A549 (cell line): ENCODE measurements at regions not wholly inside any gene's neighbourhood (a gene's known extent, or its start where the extent isn't known, plus 50 kb on each side); places are given as distances from the start of the nearest gene placed in this dataset.

ENCODE experiments used
- ATAC-seq, 2 experiments: fragments of 200-7000 bp in 1 of 2; fragments of >200 bp in 1 of 2; cut with Nextera tagmentation in 1 of 2; cut with Tn5 transposase in 1 of 2; 3 replicates each; pipeline versions ENCODE4 v1.8.0 to v1.9.1; 2018 to 2020; ENCODE audit warnings: mild to moderate bottlenecking in 1 of 2, moderate library complexity in 1 of 2
- CTCF ChIA-PET: fragments of 300-600 bp; sonication (Branson Sonifier 250); formaldehyde crosslinking; extraction: SDS; loops from one replicate; lab custom pipeline; 2021; ENCODE audit warnings: antibody characterized with exemption, inconsistent platforms; lab: Yijun Ruan, JAX
- POLR2A ChIA-PET: fragments of 350-600 bp; formaldehyde crosslinking; extraction: SDS; loops from one replicate; lab custom pipeline; 2021; ENCODE audit warnings: antibody characterized with exemption, inconsistent platforms; lab: Yijun Ruan, JAX
- DNase-seq, 2 experiments: peaks; one replicate each; pipeline versions ENCODE4 v3.0.0 to v3.0.0-alpha.2; 2011 to 2016; ENCODE audit warnings: low read depth in 1 of 2, low spot score in 1 of 2
- FAIRE-seq: peaks from 2 replicates; lab custom pipeline; 2011; peaks lifted over from hg19 to GRCh38; lab: Jason Lieb, UNC
- H3K27ac ChIP-seq, 2 experiments: fragments of >200 bp; sonication (Bioruptor Twin); formaldehyde crosslinking; 3 replicates each; pipeline ENCODE4 v1.5.1; 2016 to 2017
- H3K4me1 ChIP-seq: fragments of >200 bp; sonication (Bioruptor Twin); formaldehyde crosslinking; 3 replicates; pipeline ENCODE4 v1.6.1; 2016
- H3K4me2 ChIP-seq: fragments of >200 bp; sonication (Bioruptor Twin); formaldehyde crosslinking; 3 replicates; pipeline ENCODE4 v1.6.1; 2016
- H3K4me3 ChIP-seq: fragments of >200 bp; sonication (Bioruptor Twin); formaldehyde crosslinking; 3 replicates; pipeline ENCODE4 v1.5.1; 2016
- H3K9me3 ChIP-seq: fragments of >200 bp; sonication (Bioruptor Twin); formaldehyde crosslinking; 3 replicates; pipeline ENCODE4 v1.6.1; 2016
- ATOH8 ChIP-seq: fragments of 250-450 bp; sonication (Bioruptor Pico); IDR thresholded peaks from 2 replicates; pipeline ENCODE4 v1.5.0; 2020; ENCODE audit warnings: low read depth, mild to moderate bottlenecking, moderate library complexity
- CBX2 ChIP-seq: fragments of 200-600 bp; sonication (generic); IDR thresholded peaks from 2 replicates; pipeline ENCODE4 v1.6.1; 2016; ENCODE audit warnings: low read depth, mild to moderate bottlenecking, borderline replicate concordance
- CHD2 ChIP-seq: fragments of 150-350 bp; IDR thresholded peaks from 2 replicates; pipeline ENCODE4 v1.6.1; 2014; ENCODE audit warnings: low read length; ENCODE audit not compliant: partially characterized antibody
- CHD4 ChIP-seq: fragments of 200-600 bp; sonication (generic); IDR thresholded peaks from 2 replicates; pipeline ENCODE4 v1.6.1; 2016; ENCODE audit warnings: antibody characterized with exemption, mild to moderate bottlenecking, borderline replicate concordance
- EHMT2 ChIP-seq: fragments of 200-600 bp; sonication (generic); IDR thresholded peaks from 2 replicates; pipeline ENCODE4 v1.6.1; 2016; ENCODE audit warnings: antibody characterized with exemption, low read depth, mild to moderate bottlenecking, moderate library complexity
- FOSB ChIP-seq: fragments of 250-450 bp; sonication (Bioruptor Pico); IDR thresholded peaks from 2 replicates; pipeline ENCODE4 v1.5.0; 2020; ENCODE audit warnings: mild to moderate bottlenecking, moderate library complexity
- FOSL2 ChIP-seq, 2 experiments: fragments of 450-650 bp in 1 of 2; fragments of >200 bp in 1 of 2; sonication (Bioruptor Twin) in 1 of 2; formaldehyde crosslinking; IDR thresholded peaks; 2 replicates each; pipeline versions ENCODE4 v1.5.0 to v1.6.1; 2016 to 2020; ENCODE audit warnings: mild to moderate bottlenecking in 1 of 2, moderate library complexity in 1 of 2
- FOXS1 ChIP-seq: fragments of 250-450 bp; sonication (Bioruptor Pico); IDR thresholded peaks from 2 replicates; pipeline ENCODE4 v1.5.0; 2020; ENCODE audit warnings: mild to moderate bottlenecking, moderate library complexity
- HDAC2 ChIP-seq: fragments of 200-600 bp; sonication (generic); IDR thresholded peaks from 2 replicates; pipeline ENCODE4 v1.6.1; 2016
- HES2 ChIP-seq: fragments of >200 bp; sonication (Bioruptor Twin); formaldehyde crosslinking; IDR thresholded peaks from 2 replicates; pipeline ENCODE4 v1.6.1; 2016
- HEYL ChIP-seq: fragments of 250-450 bp; sonication (Bioruptor Pico); IDR thresholded peaks from 2 replicates; pipeline ENCODE4 v1.8.0; 2021; ENCODE audit warnings: mild to moderate bottlenecking, moderate library complexity
- HOXB13 ChIP-seq: fragments of 250-450 bp; sonication (Bioruptor Pico); IDR thresholded peaks from 2 replicates; pipeline ENCODE4 v1.5.0; 2020; ENCODE audit warnings: low read depth, mild to moderate bottlenecking, moderate library complexity
- HOXB5 ChIP-seq: fragments of 250-450 bp; sonication (Bioruptor Pico); IDR thresholded peaks from 2 replicates; pipeline ENCODE4 v1.5.0; 2020; ENCODE audit warnings: mild to moderate bottlenecking, moderate library complexity
- JUNB ChIP-seq: fragments of >200 bp; sonication (Bioruptor Twin); formaldehyde crosslinking; IDR thresholded peaks from 2 replicates; pipeline ENCODE4 v1.6.1; 2016
- KDM5A ChIP-seq: fragments of 200-600 bp; sonication (generic); IDR thresholded peaks from 2 replicates; pipeline ENCODE4 v1.6.1; 2016; ENCODE audit warnings: antibody characterized with exemption, mild to moderate bottlenecking
- MAZ ChIP-seq: fragments of 150-350 bp; IDR thresholded peaks from 2 replicates; pipeline ENCODE4 v1.6.1; 2014; ENCODE audit warnings: antibody characterized with exemption, low read depth, low read length, borderline replicate concordance
- NPAS2 ChIP-seq: fragments of 250-450 bp; sonication (Bioruptor Pico); IDR thresholded peaks from 2 replicates; pipeline ENCODE4 v1.8.0; 2022; ENCODE audit warnings: mild to moderate bottlenecking, moderate library complexity, borderline replicate concordance
- NR3C1 ChIP-seq: fragments of >200 bp; sonication (Bioruptor Twin); formaldehyde crosslinking; IDR thresholded peaks from 3 replicates; pipeline ENCODE4 v1.6.1; 2017
- PHF8 ChIP-seq: fragments of 200-600 bp; sonication (generic); IDR thresholded peaks from 2 replicates; pipeline ENCODE4 v1.6.1; 2016; ENCODE audit warnings: low read depth, mild to moderate bottlenecking, antibody characterized with exemption, moderate library complexity, borderline replicate concordance
- POLR2A ChIP-seq: IDR thresholded peaks from 2 replicates; pipeline ENCODE4 v1.6.1; 2012; ENCODE audit warnings: mild to moderate bottlenecking, low read length
- RAD21 ChIP-seq, 2 experiments: fragments of >200 bp in 1 of 2; sonication (Bioruptor Twin) in 1 of 2; formaldehyde crosslinking in 1 of 2; IDR thresholded peaks in 1 of 2; conservative IDR thresholded peaks in 1 of 2; 2 replicates in 1 of 2; 3 replicates in 1 of 2; pipeline ENCODE4 v1.6.1; 2012 to 2018; ENCODE audit warnings: inconsistent platforms in 1 of 2
- REST ChIP-seq: fragments of 200-600 bp; sonication (generic); IDR thresholded peaks from 2 replicates; pipeline ENCODE4 v1.6.1; 2016; ENCODE audit warnings: antibody characterized with exemption, mild to moderate bottlenecking, moderate library complexity
- SREBF2 ChIP-seq: fragments of 450-650 bp; IDR thresholded peaks from 2 replicates; pipeline ENCODE4 v1.6.1; 2014; ENCODE audit warnings: mild to moderate bottlenecking, moderate library complexity
- TFCP2L1 ChIP-seq: fragments of 250-450 bp; sonication (Bioruptor Pico); IDR thresholded peaks from 2 replicates; pipeline ENCODE4 v1.5.0; 2021; ENCODE audit warnings: mild to moderate bottlenecking
- TP53 ChIP-seq: fragments of 250-450 bp; sonication (Bioruptor Pico); IDR thresholded peaks from 2 replicates; pipeline ENCODE4 v1.5.0; 2021; ENCODE audit warnings: mild to moderate bottlenecking, moderate library complexity
- WGBS: methylation state at CpG from one replicate; pipeline ENCODE4 v1.1.6; 2017; ENCODE audit errors: missing lambda C conversion rate; 5-methylcytosine and 5-hydroxymethylcytosine counted together

GRCh38 chr12:89803412-89803811, 94.8 kb upstream of the ATP2B1 start:
- H3K4me2 ChIP-seq = no peak overlapping the region
- ChIA-PET POLR2A (no interaction called here), CTCF (no interaction called here)
- FAIRE-seq = no peak
- TF ChIP-seq SREBF2 (no peak), HOXB13 (CRISPR knock-in tag) (no peak), KDM5A (no peak), EHMT2 (no peak)
- no peak overlapping the region for H3K27ac ChIP-seq
- DNase-seq = no peak
- peaks cover 5% of the 10 kb centered on the region; the same call in 1 of the 3 replicates for H3K4me1 ChIP-seq
- ATAC-seq = no peak
- H3K9me3 ChIP-seq = no peaks in the 10 kb centered on the region
- H3K4me3 ChIP-seq = no peak overlapping the region

GRCh38 chr12:89801284-89801683, 92.6 kb upstream of the ATP2B1 start:
- TF ChIP-seq SREBF2 (no peak), PHF8 (no peak), FOSB (CRISPR knock-in tag) (no peak), HOXB13 (CRISPR knock-in tag) (no peak), REST (no peak), CBX2 (no peak), MAZ (no peak), FOSL2 (IDR thresholded peaks at IDR 0.05) (no peak), FOSL2 (CRISPR knock-in tag; IDR thresholded peaks at IDR 0.05) (no peak), HOXB5 (CRISPR knock-in tag) (no peak), TP53 (CRISPR knock-in tag) (no peak)
- FAIRE-seq = no peak
- no peak for ATAC-seq
- no peaks in the 10 kb centered on the region for H3K9me3 ChIP-seq
- CTCF ChIA-PET = no interaction called here
- no peak overlapping the region for H3K4me2 ChIP-seq
- 62% methylated on average over 2 of the region's 2 CpGs for WGBS
- DNase-seq = no peak
- H3K4me3 ChIP-seq = no peak overlapping the region
- no peak overlapping the region for H3K27ac ChIP-seq
- POLR2A ChIA-PET = no interaction called here
- peaks cover 5% of the 10 kb centered on the region; the same call in 1 of the 3 replicates for H3K4me1 ChIP-seq

- ChIA-PET CTCF (interaction anchor here (0.7 to 1.6 kb wide), 2 partner anchors 18 to 31 kb away, joined by 3 read pairs; no protein-coding TSS in a partner anchor), POLR2A (interaction anchor here (1.0 kb wide), 1 partner anchor 91 kb away, joined by 4 read pairs; no protein-coding TSS in a partner anchor)
- Histone ChIP-seq H3K4me3 (no peak overlapping the region), H3K4me2 (no peak overlapping the region), H3K9me3 (no peaks in the 10 kb centered on the region), H3K4me1 (peaks cover 5% of the 10 kb centered on the region; the same call in 1 of the 3 replicates), H3K27ac (no peak overlapping the region)
- ATAC-seq (peak in 1 of 2 experiments; percentile 33; a peak in 2 of 6 replicates), FAIRE-seq (no peak), DNase-seq (no peak)
- TF ChIP-seq CHD2 = no peak
- TF ChIP-seq NPAS2 = no peak
- TF ChIP-seq HDAC2 = no peak
- TF ChIP-seq FOXS1 (CRISPR knock-in tag) = no peak
- no peak for TF ChIP-seq CHD4
- TF ChIP-seq NR3C1 = no peak
- TF ChIP-seq EHMT2 = no peak
- TF ChIP-seq TFCP2L1 (CRISPR knock-in tag) = no peak
- no peak for TF ChIP-seq POLR2A
- TF ChIP-seq ATOH8 (CRISPR knock-in tag) = no peak
- no peak for TF ChIP-seq HEYL (CRISPR knock-in tag)
- TF ChIP-seq RAD21 (conservative IDR thresholded peaks at IDR 0.05 in 1 of 2, IDR thresholded peaks at IDR 0.05 in 1 of 2) = no peak
- no peak for TF ChIP-seq JUNB
- no peak for TF ChIP-seq HES2
Observed at GRCh38 chr12:89800435-89800834, 91.8 kb upstream of the ATP2B1 start.
